ENCODE measurements at regions not wholly inside any gene's neighbourhood (a gene's known extent, or its start where the extent isn't known, plus 50 kb on each side); places are given as distances from the start of the nearest gene placed in this dataset.

GRCh38 chr6:6910734-6911295 is 196.9 kb upstream of the RREB1 start:
- TF ChIP-seq GATA3 (IDR thresholded peaks at IDR 0.05; ENCODE audit: low read depth, low read length): no peak
- no peak for TF ChIP-seq GATA2 (IDR thresholded peaks at IDR 0.05; ENCODE audit: low read depth, low read length)

Measured in SH-SY5Y (cell line).